Limb (tissue), 2 donors: ENCODE measurements at regions not wholly inside any gene's neighbourhood (a gene's known extent, or its start where the extent isn't known, plus 50 kb on each side); places are given as distances from the start of the nearest gene placed in this dataset.

ENCODE experiments used
- DNase-seq, 2 donors: peaks; one replicate each; pipeline ENCODE4 v3.0.0-alpha.2; 2016; ENCODE audit errors: extremely low spot score in 2 of 2

DNA sequence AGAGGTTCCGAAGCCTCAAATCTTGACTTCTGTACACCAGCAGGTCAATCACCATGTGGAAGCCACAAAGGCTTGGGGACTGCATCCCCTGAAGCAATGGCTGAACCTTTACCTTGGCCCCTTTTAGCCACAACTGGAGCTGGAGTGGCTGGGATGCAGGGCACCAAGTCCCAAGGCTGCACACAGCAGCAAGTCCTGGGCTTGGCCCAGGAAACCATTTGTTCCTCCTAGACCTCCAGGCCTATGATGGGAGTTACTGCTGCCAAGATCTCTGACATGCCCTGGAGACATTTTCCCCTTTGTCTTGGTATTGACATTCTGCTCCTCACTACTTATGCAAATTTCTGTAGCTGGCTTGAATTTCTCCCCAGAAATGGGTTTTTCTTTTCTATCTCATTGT is 285.9 kb downstream of the ASXL3 start:
- DNase-seq, result no peak

DNA sequence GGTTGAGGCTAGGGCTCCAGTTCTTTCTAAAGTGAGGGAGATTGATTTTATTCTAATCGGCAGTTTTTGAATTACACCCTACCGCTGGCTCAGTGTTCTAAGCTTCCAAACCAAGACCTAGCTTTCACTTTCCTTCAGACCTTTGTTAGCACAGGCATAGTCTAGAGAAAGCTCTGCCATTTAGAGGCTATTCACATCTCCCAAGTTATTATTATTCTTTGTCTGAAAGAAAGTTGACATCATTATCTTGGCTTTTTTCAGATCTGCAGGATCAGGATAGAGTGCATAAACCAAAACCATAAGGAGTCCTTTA is 276.8 kb downstream of the ASXL3 start:
- DNase-seq, result no peak

DNA sequence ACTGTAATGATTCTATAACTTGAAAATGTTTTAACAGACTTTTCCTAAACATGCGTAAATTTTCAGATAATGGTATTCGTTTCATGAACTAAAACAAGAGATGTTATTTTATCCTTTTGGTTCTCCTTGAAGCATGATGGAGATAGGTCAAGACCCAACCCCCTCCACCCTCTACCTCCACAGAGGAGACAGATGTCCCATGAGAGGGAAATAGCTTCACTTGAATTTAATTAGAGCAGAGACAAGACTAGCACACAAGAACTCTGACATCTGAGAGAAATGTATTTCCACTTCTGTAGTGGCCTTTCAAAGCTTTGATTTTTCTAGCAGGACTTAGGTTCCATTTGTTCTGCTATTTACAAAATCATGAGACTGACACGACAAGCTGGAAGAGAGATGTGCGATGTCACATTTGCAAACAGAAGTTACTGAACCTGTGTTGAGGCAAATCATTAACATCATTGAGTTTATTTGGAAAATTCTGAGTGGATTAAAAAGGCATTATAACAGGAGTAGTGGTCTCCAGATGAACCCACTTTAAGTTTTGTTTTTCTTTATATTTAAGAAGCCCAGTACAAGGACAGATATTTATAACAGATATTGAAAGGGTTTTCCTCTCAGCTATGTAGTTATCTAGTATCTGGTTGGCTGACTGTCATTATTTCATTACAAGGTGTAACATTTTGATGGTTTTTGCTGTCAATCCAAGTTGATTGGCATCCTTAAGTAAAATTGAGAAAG is 276.2 kb downstream of the ASXL3 start:
- DNase-seq, result no peak

DNA sequence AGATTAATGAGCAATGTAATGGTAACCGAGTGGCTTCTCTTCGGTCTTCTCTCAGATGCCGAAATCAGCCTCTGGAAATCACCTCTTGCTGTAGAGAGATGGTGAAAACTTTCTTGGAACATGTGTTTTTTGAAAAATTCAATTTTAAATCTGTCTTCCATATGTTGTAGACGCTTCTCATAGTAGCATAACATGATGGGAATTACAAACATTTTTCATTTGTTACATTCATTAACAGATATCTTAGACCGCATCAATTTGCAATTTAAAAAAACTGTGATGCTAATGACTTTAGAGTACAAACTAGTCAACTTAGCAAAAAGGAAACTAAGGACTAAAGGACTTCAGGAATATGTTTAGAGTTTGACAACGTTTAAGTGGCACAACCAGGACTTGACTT is 275.2 kb downstream of the ASXL3 start:
- DNase-seq, result no peak

DNA sequence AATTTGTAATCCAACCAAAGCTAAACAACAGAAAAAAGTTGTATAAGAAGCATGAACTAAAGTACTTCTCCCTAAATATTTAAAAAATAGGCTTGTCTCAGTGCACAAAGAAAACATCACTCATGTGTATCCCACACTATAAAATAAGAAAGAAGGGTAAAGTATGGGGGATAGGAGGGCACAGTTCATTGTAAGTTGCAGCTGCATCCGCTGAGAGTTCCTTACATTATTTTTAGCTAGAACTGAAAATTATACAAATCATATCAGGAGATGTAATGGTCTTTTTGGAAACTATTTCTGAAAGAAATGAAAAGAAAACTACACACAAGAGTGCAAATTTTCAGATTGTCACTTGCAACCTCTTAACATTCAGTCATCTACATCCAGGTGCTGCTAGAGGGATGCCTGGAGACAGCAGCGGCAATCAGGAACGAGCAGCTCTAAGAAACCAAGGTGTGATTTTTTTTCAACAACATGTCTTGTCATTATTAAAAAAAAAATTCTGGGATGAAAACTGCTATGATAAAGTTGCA is 273.6 kb downstream of the ASXL3 start:
- no peak for DNase-seq

DNA sequence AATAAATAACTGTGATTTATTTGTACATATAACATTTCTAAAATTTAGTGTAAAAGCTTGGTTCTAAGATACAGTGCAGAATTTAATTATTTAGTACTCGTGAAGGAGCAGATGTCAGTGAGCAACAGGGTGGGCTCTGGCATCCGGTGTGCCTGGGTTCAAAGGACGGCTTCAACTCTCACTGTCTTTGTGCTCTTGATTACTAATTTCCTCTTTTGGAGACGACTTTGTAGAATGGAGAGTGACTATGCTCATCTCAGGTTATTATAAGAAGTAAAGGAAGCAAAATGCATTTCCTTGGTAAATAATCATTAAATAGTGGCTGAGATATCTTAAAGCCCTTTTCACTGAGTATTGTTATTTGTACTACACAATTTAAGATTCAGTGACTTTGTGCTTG is 271.7 kb downstream of the ASXL3 start:
- DNase-seq, result no peak

DNA sequence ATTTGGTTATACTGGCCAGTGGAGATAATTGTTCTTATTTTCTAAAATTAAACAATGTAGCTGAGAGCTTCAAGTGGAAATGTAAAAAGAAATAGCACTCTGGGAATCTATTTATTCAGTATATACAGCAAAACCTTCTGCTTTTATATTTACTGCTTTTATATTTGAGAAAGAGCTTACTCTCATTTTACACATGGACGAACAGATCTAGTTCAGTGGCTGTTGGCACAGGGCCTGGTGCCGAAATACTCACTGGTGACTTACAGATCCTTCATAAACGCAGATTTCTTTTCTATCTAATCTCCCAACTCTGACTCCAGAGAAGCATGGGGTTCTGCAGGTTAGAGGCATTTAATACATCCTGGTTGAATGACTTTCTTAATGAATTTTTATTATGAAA is 266.2 kb downstream of the ASXL3 start:
- DNase-seq, result peak in 1 of 2 donors; percentile 32

DNA sequence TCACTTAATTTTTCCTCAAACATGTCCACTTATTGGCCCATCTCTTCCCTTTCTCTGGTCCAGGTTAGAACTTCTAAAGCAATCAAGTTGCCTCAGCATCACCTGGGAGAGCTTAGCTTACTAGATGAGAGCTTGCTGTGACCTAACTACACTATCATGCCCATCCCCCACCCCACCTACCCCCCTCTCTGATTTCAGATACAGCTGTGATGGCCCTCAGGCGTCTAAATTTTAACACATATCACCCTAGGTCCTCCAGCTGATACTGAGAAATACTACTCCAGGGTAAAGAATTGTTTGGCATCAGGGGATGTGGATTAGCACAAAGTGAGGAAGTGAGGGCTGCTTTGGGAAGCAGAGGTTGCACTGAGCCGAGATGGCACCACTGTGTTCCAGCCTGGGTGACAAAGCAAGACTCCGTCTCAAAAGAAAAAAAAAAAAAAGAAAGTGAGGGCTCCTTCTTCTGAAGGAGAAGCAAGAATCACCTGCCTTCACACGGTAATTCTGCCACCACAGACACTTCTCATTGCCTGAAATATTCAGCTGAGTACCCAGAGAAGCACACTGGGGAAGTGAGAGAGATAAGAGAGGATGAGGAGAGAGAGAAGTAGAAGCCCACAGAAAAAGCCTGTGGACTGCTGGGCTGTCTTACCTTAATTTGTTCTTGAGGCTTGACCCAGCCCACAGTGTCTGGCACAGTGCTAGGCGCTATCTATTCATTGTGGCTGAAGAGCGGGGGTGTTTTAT is 263.4 kb downstream of the ASXL3 start:
- DNase-seq, result no peak

DNA sequence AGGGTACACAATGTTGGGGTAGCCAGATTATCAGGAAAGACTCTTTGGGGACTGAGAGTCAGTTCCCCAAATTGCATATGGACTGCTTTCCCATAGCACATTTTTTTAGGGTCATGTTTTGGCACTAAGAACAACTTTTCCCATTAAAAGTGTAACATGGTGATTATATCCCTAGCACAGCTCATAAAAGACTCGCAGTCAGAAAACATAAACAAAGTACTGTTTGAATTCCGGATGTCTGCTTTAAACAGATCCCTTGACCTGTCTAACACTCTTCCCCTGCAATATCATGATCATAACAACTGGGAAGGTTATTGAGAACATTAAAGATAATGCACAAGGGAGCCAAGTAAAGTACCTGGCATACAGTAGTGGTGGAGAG is 262.2 kb downstream of the ASXL3 start:
- no peak for DNase-seq

DNA sequence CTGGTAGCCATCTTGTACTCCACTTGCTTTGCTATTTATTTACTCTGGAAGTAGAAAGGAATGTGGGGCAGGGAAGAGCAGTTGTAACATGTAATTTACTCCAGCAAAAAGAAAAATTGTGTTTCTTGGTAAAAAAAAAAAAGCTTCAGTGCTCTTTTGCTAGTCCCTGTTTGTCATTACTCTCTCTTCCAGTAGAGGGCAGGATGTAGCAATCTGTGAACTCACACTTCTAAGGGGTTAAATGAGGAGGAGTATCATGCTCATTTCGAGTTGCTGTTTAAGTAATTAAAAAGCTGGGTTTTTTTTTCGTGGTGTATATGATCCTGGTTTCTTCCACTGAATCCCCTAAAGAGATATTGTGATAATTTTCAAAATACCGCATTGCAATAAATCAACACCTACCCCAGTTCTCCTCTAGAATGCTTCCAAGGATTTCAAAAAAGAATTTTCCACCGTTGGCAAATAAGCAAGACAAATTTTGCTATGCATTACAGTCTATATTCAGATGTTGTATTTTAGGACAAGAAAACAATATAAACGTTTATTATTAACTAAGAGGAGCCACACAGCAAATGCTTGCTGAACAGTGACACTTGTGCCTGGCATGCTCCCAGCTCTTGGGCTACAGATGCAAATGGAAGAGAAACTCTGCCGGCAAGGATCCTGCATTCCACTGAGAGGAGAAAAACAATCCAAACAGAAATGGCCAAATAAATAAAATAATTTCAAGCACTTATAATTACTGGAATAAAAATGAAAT is 261.6 kb downstream of the ASXL3 start:
- DNase-seq, result peak in 1 of 2 donors; percentile 82

DNA sequence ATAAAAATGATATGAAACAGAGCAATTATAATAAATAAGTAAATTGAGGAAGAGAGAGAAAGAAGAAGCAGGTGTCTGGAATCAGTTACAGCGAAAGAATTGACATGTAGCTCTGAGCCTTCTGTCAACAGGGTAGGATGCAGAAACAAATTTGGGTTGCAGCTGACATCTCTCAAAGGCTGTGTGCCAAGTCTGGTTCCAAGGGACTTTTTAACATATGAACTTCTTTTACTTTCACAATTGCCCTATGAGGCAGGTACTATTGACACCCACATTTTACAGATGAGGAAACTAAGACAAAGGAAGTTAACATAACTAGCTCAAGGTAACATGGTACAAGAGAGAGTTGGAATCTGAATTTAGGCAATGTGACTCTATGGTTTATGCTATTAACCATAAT is 260.0 kb downstream of the ASXL3 start:
- DNase-seq, result no peak

DNA sequence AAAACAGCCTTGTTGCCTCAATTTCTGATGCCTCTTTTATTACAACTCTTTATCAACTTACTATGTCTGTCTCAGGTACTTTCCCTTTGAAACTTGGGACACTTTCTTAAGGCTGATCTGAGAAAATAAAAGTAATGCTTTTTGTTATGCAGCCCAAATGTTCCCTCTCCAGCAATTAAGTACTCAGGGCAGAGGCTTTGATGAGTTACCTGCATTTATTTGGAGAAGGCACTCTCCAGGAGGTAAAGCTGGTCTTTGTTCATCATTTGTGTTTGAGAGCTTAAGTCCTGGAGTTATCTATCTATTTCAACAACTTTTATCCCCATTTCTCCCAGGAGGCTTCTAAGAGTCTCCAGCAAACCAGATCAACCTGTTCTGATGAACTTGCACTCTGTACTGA is 259.2 kb downstream of the ASXL3 start:
- DNase-seq, result no peak

DNA sequence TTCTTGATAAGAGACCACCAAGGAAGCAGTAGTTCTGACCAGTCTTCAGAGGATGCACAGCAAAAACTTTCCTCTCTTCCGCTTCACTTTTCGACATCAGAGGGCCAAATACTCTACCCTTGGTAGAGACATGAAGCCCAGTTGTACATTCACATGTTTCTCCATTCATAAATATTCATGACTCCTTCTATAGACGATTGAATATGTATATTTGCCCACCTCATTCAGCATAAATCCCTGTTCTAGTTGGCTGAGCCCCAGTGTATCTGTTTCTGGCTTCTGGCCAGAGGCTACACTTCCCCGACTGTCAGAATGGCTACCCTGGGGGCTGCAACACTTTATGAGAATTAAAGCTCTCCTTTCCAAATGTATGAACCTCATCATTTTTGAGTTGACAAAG is 258.5 kb downstream of the ASXL3 start:
- DNase-seq, result no peak

DNA sequence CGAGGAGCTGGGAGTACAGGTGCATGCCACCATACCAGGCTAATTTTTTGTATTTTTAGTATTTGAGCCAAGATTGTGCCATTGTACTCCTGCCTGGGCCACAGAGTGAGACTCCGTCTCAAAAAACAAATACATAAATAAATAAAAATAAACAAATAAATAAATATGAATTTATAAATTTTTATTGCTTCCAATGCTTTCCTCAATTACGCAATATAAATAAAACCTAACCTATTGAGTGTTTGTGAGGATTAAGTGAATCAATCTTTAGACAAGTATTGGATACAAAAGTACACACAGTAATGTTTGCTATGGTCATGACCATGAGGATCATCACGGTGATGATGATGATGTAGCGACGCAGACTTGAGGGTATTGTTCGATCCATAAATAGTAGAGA is 257.4 kb downstream of the ASXL3 start:
- DNase-seq, result no peak

DNA sequence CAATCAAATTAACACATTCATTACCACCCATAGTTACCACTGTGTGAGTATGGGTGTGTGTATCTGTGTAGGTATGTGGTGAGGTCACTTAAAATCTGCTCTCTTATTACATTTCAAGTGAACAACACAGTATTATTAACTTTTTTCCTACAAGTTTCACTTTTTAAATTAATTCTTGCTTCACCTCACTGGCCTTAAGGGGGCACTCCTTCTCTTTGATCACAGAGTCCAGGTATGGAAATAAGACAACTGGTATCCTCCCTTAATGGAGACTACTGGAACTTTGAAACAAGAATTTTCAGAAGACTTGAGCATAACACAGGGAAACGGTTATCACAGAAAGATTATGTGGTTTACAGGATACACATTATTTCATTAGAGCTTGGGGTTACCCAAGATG is 255.8 kb downstream of the ASXL3 start:
- DNase-seq, result no peak

DNA sequence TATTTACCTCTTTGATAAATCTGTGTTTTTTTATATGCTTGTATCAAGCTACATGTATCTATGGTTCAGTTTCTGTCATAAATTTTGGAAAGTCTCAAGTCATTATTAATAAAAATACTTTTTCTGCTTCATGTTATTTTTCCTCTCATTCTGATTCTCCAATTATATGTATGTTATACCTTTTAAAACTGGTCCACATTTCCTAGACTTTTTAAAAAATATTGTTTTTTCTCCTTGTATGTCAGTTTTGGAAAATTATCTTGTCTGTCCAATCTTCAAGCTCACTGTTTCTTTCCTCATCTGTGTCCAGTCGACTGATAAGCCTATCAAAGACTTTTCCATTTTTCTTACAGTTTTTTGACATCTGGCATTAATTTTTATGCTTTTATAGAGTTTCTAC is 253.4 kb downstream of the ASXL3 start:
- no peak for DNase-seq

DNA sequence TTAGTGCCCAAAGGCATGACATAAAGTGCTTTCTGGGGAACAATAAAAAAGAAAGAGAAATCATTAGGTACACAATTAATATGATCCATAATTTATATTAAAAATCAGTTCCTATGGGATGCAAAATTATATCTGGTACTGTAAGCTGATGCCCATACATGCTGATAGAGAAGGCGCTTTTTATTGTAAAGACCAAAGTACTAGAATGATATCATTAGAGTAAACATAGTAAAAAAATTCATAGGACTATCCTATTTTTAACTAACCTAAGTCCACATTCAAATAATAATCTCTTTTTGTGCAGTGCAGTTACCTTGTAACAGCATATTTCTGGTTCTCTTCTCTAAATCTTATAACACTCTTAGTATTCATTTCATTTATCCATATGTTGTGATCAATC is 252.2 kb downstream of the ASXL3 start:
- no peak for DNase-seq

DNA sequence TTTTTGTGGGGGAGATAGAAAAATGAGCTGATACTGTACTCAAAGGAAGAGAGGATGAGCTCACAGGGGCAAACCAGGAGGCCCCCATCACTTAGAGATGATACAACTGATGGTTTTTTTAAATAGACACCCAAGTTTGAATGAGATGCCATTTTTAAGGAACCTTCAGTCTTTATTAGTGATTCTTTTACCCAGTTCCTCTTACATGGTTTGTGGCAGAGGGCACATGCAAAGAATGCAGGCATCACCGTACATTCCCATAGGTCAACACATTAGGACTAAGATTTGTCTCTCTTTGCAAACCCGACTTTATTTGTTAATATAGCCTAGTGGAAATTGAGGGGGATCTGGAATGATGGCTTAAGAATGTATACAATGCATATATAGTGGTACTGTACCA is 250.9 kb downstream of the ASXL3 start:
- DNase-seq, result no peak

DNA sequence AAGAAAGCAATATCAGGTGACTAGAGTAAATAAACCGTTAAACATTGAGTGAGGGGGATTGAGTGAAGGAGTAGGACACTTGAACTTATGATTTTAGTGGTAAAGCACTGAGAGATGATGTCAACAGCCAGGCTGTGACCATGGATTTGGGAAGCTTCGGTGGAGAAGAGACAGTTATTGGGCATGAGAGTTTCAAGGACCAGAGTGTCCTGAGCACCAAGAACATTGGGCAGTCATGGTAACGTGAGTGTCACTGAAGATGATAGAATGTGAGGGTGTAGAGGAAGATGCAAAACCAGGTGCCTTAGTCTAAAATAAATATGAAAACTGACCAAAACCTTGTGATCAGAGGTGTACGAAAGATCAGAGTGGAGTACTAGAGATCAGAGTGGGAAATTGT is 248.1 kb downstream of the ASXL3 start:
- DNase-seq, result no peak

DNA sequence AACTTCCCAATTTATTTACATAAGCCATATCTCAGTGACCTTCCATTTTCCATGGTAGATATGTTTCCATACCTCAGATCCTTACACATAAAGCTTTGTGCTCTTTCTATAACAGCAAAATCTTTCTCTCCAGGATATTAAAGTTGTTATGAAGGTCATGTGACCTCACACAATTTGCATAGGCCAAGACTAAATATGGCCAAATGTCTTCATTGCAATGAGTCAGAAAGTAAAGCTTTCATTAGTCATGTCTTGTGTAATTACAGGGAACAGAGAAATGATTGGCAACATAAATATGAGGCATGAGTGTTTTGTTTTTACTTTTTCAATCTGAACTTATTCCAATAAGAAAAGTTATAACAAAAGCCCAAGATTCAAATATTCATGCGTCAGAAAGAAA is 243.5 kb downstream of the ASXL3 start:
- DNase-seq, result no peak

DNA sequence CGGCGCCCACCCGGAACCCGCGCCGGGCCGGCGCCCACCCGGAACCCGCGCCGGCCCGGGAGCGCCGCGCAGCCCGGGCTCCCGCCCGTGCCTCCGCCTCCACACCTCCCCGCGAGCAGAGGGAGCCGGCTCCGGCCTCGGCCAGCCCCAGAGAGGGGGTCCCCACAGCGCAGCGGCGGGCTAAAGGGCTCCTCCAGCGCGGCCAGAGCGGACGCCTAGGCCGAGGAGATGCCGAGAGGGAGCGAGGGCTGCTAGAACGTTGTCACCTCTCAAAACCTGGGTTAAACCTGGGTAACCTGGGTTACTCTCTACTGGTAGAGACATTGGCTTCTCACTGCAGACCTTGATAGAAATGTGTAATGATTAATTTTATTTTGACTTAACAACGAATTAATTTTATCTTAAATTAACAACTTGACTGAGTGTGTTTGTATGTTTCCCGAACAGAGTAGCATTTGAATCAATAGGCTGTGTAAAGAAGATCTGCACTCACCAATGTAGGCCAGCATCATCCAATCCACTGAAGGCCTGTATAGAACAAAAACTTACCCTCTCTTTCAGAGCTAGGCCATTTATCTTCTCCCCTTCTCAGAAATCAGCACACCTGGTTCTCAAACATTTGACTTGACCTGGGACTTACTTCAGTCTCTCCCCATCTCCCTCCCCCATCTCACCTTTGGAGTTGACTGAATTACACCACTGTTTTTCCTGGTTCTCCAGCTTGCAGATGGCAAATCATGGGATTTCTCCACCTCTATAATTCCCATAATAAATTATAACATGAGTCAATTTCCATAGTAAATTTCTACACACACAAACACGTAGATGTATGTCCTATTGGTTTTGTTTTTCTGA is 242.7 kb downstream of the ASXL3 start:
- peak in 1 of 2 donors; percentile 43 for DNase-seq
